Superior temporal gyrus (tissue), 1 donor: ENCODE measurements at regions not wholly inside any gene's neighbourhood (a gene's known extent, or its start where the extent isn't known, plus 50 kb on each side); places are given as distances from the start of the nearest gene placed in this dataset.
A peak's percentile ranks its signal among the peaks of the same experiment; 100 is the strongest.

Experiments used
- DNase-seq: peaks from one replicate; pipeline ENCODE4 v3.0.0-alpha.2; 2016; ENCODE audit errors: extremely low spot score

GRCh38 chr2:155308367-155309009, 610.0 kb downstream of the KCNJ3 start:
- no peak for DNase-seq

- DNase-seq: no peak
Measured at GRCh38 chr2:155301221-155301620, 602.7 kb downstream of the KCNJ3 start.

GRCh38 chr2:155298001-155298400, 599.5 kb downstream of the KCNJ3 start:
- no peak for DNase-seq

GRCh38 chr2:155294358-155294757, 595.9 kb downstream of the KCNJ3 start:
- DNase-seq: no peak

- no peak for DNase-seq
Measured at GRCh38 chr2:155281907-155282306, 583.4 kb downstream of the KCNJ3 start.

- no peak for DNase-seq
Measured at GRCh38 chr2:155273323-155273722, 574.8 kb downstream of the KCNJ3 start.

- no peak for DNase-seq
Measured at GRCh38 chr2:155266583-155266982, 568.1 kb downstream of the KCNJ3 start.

- DNase-seq: no peak
Measured at GRCh38 chr2:155266109-155266508, 567.6 kb downstream of the KCNJ3 start.

GRCh38 chr2:155256803-155257202, 558.3 kb downstream of the KCNJ3 start:
- no peak for DNase-seq

- peak; percentile 77 for DNase-seq
Measured at GRCh38 chr2:155250800-155251199, 552.3 kb downstream of the KCNJ3 start.

- DNase-seq: no peak
Measured at GRCh38 chr2:155240176-155240575, 541.7 kb downstream of the KCNJ3 start.

- no peak for DNase-seq
Measured at GRCh38 chr2:155235710-155236109, 537.2 kb downstream of the KCNJ3 start.

- peak; percentile 75 for DNase-seq
Measured at GRCh38 chr2:155223781-155224406, 525.4 kb downstream of the KCNJ3 start.

GRCh38 chr2:155218945-155219344, 520.5 kb downstream of the KCNJ3 start:
- DNase-seq: no peak

- DNase-seq: no peak
Measured at GRCh38 chr2:155218292-155218924, 519.9 kb downstream of the KCNJ3 start.

GRCh38 chr2:155215037-155215707, 516.7 kb downstream of the KCNJ3 start:
- DNase-seq: no peak

GRCh38 chr2:155209696-155210450, 511.4 kb downstream of the KCNJ3 start:
- no peak for DNase-seq

- no peak for DNase-seq
Measured at GRCh38 chr2:155203178-155203577, 504.7 kb downstream of the KCNJ3 start.

- no peak for DNase-seq
Measured at GRCh38 chr2:155200753-155201152, 502.3 kb downstream of the KCNJ3 start.

- no peak for DNase-seq
Measured at GRCh38 chr2:155190342-155190741, 491.8 kb downstream of the KCNJ3 start.

GRCh38 chr2:155178921-155179320, 480.4 kb downstream of the KCNJ3 start:
- DNase-seq: no peak

- DNase-seq: no peak
Measured at GRCh38 chr2:155176345-155176744, 477.9 kb downstream of the KCNJ3 start.
